ENCODE measurements at regions not wholly inside any gene's neighbourhood (a gene's known extent, or its start where the extent isn't known, plus 50 kb on each side); places are given as distances from the start of the nearest gene placed in this dataset.

DNA sequence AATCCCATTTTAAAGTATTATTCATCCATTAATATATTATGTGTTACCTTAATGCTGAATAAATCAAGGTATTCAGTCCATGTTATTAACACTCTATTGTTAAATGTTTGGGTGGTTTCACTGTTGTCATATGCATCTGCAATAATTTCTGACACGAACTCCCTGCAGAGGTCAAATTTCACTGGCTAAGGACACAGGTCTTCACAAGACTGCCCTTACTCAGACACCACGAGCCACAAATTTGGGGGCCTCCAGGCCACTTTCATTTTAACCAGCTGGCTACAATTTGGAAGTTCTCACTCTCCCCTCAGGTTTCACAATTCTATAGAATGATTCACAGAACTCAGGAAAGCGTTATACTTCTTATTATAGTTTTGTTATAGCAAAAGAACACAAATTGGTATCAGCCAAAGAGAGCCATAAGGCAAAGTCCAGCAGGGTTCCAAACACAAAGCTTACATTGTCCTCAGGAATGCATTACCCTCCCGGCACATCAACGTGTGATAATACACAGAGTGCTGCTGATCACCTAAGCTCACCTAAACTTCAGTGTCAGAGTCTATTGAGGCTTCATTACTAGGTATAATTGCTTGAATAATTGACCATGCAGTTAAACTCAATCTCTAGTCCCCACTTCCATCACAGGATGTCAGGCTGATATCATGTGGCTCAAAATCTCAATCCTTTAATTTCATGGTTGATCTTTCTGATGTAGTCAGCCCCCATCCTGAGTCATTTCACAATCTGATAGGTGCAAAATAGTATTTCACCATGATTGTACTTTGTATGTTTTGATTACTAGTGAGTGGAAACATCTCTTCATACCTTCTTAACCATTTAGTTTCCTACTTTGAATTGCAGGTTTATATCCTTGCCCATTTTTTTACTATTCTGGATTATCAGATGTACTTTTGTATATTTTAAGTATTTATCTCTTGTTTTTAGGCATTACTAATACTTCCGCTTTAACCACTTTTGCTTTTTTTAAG is 441.4 kb upstream of the AGTR1 start:
- intact Hi-C loops (cut with DNase I): no loop called here
- Histone ChIP-seq H3K9me3 (no peaks in the 10 kb centered on the region), H3K4me1 (no peaks in the 10 kb centered on the region), H3K27me3 (ENCODE audit: insufficient read depth in 3 of 3, low read length in 2 of 3) (no peaks in the 10 kb centered on the region), H3K27ac (no peak overlapping the region), H3K36me3 (ENCODE audit: insufficient read depth in 1 of 2, low read depth in 1 of 2) (no peaks in the 10 kb centered on the region), H3K4me3 (no peak overlapping the region)
- whole genome bisulfite sequencing, 3 donors: 55 to 62% (median 57%) methylated on average over 6 of the region's 6 CpGs
- ATAC-seq: no peak
- TF ChIP-seq CTCF (IDR thresholded peaks at IDR 0.05): no peak
- no peak for DNase-seq

GRCh38 chr3:148262980-148263379 is 434.7 kb upstream of the AGTR1 start:
- no peak overlapping the region for H3K27ac ChIP-seq
- no peaks in the 10 kb centered on the region for H3K36me3 ChIP-seq (ENCODE audit: insufficient read depth in 1 of 2, low read depth in 1 of 2)
- no peaks in the 10 kb centered on the region for H3K9me3 ChIP-seq
- no peak for ATAC-seq
- H3K4me1 ChIP-seq: no peaks in the 10 kb centered on the region
- no peak for DNase-seq
- no peak overlapping the region for H3K4me3 ChIP-seq
- intact Hi-C loops (cut with DNase I): no loop called here
- H3K27me3 ChIP-seq (ENCODE audit: insufficient read depth in 3 of 3, low read length in 2 of 3): no peaks in the 10 kb centered on the region
- no peak for TF ChIP-seq CTCF (IDR thresholded peaks at IDR 0.05)

DNA sequence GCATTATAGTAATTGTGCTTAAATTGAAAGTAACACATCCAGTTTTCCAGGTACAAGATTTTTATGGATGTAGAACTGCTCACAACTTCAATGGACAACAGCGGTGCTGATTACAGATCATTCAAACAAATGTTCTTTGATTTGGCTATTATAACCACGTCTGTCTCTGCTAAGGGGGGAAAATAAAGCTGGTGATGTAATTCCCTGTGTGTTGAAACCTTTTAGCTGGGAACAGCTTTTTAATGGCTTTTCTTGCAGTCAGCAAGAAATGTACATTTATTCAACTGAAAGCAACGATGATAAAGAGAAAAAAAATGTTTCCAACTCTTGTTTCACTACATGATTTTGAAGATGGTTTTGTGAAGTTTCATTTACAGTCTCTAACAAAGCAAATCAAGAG is 431.9 kb upstream of the AGTR1 start:
- intact Hi-C loops (cut with DNase I): no loop called here
- no peaks in the 10 kb centered on the region for H3K27me3 ChIP-seq (ENCODE audit: insufficient read depth in 3 of 3, low read length in 2 of 3)
- 46 to 54% (median 52%) methylated on average over 3 of the region's 3 CpGs for WGBS, 3 donors
- TF ChIP-seq CTCF (IDR thresholded peaks at IDR 0.05): no peak
- ATAC-seq (no peak), DNase-seq (no peak)
- no peaks in the 10 kb centered on the region for H3K4me1 ChIP-seq
- no peak overlapping the region for H3K4me3 ChIP-seq
- no peak overlapping the region for H3K27ac ChIP-seq
- H3K36me3 ChIP-seq (ENCODE audit: insufficient read depth in 1 of 2, low read depth in 1 of 2): no peaks in the 10 kb centered on the region
- no peaks in the 10 kb centered on the region for H3K9me3 ChIP-seq

DNA sequence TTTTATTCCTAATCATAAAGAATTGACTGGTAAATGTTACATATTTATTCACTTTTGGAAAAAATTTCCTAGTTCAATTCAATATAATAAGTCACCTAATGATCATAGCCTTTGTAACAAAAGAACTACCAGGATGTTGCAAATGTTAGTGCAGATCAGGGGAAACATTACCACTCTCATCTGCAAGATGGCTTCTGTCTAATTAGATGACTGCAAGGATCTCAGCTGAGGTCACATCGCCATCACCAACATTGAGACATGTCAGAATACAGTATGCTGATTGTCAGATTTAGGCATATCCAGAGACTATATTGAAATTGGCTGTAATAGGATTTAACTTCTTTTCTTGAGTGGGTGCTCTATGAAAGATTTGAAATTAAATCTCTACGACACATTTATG is 431.4 kb upstream of the AGTR1 start:
- Histone ChIP-seq H3K4me3 (no peak overlapping the region), H3K27ac (no peak overlapping the region), H3K4me1 (no peaks in the 10 kb centered on the region), H3K36me3 (ENCODE audit: insufficient read depth in 1 of 2, low read depth in 1 of 2) (no peaks in the 10 kb centered on the region), H3K27me3 (ENCODE audit: insufficient read depth in 3 of 3, low read length in 2 of 3) (no peaks in the 10 kb centered on the region), H3K9me3 (no peaks in the 10 kb centered on the region)
- WGBS, 3 donors: 93 to 97% (median 97%) methylated on average over 2 of the region's 2 CpGs
- intact Hi-C loops (cut with DNase I): no loop called here
- DNase-seq: no peak
- no peak for ATAC-seq
- no peak for TF ChIP-seq CTCF (IDR thresholded peaks at IDR 0.05)

- ATAC-seq (no peak), DNase-seq (no peak)
- Histone ChIP-seq H3K36me3 (ENCODE audit: insufficient read depth in 1 of 2, low read depth in 1 of 2) (no peaks in the 10 kb centered on the region), H3K4me1 (no peaks in the 10 kb centered on the region), H3K27me3 (ENCODE audit: insufficient read depth in 3 of 3, low read length in 2 of 3) (no peaks in the 10 kb centered on the region), H3K4me3 (no peak overlapping the region), H3K27ac (no peak overlapping the region), H3K9me3 (no peaks in the 10 kb centered on the region)
- TF ChIP-seq CTCF (IDR thresholded peaks at IDR 0.05): no peak
- intact Hi-C loops (cut with DNase I): no loop called here
Measured at GRCh38 chr3:148269816-148270215, 427.9 kb upstream of the AGTR1 start.
